GM12878 (cell line): ENCODE measurements at regions not wholly inside any gene's neighbourhood (a gene's known extent, or its start where the extent isn't known, plus 50 kb on each side); places are given as distances from the start of the nearest gene placed in this dataset.

Source experiments
- ATAC-seq: fragments of 200-7000 bp; cut with Tn5 transposase; 3 replicates; pipeline ENCODE4 v1.9.1; 2020; ENCODE audit warnings: mild to moderate bottlenecking, moderate library complexity
- BruUV-seq: library from RNA; stranded (reverse); fragments of 400-500 nt; replicated peaks from 2 replicates; lab custom pipeline; 2021; lab: Mats Ljungman, UMichigan
- CTCF ChIA-PET: fragments of 300-600 bp; sonication (Branson Sonifier 250); formaldehyde crosslinking; extraction: SDS; loops from one replicate; lab custom pipeline; 2021; ENCODE audit warnings: inconsistent platforms; lab: Yijun Ruan, JAX
- POLR2A ChIA-PET: fragments of 350-600 bp; formaldehyde crosslinking; extraction: SDS; loops from one replicate; lab custom pipeline; 2021; ENCODE audit warnings: inconsistent platforms; lab: Charles Lee
- RAD21 ChIA-PET: fragments of 300-600 bp; sonication (Branson Sonifier 250); formaldehyde crosslinking; loops from one replicate; lab custom pipeline; 2023; ENCODE audit warnings: antibody characterized with exemption; ENCODE audit not compliant: unreplicated experiment; lab: Charles Lee
- SMC1A ChIA-PET: fragments of 300-600 bp; sonication (Branson Sonifier 250); formaldehyde crosslinking; loops from one replicate; lab custom pipeline; 2023; ENCODE audit not compliant: unreplicated experiment, uncharacterized antibody; lab: Charles Lee
- DNase-seq: peaks from one replicate; pipeline ENCODE4 v3.0.0-alpha.2; 2011; ENCODE audit warnings: low read depth, low spot score
- FAIRE-seq: peaks from 3 replicates; lab custom pipeline; 2011; peaks lifted over from hg19 to GRCh38; lab: Jason Lieb, UNC
- H2AFZ ChIP-seq: 2 replicates; pipeline ENCODE4 v1.6.0; 2011; ENCODE audit warnings: low read depth, low read length, control low read depth; ENCODE audit not compliant: control insufficient read depth
- H3K27ac ChIP-seq: 2 replicates; pipeline ENCODE4 v1.5.1; 2011; ENCODE audit warnings: control low read depth; ENCODE audit not compliant: control insufficient read depth, insufficient read depth
- H3K27me3 ChIP-seq, 2 experiments: replicated peaks in 1 of 2; 2 replicates each; pipeline versions ENCODE4 v1.6.0 to v1.6.1; 2011; ENCODE audit warnings: low read length in 1 of 2; ENCODE audit not compliant: control insufficient read depth in 2 of 2, insufficient read depth in 2 of 2
- H3K36me3 ChIP-seq, 2 experiments: 2 replicates each; pipeline ENCODE4 v1.5.1; 2011; ENCODE audit warnings: low read length in 1 of 2; ENCODE audit not compliant: control insufficient read depth in 2 of 2, insufficient read depth in 2 of 2
- H3K4me1 ChIP-seq: 2 replicates; pipeline ENCODE4 v1.6.1; 2011; ENCODE audit warnings: mild to moderate bottlenecking, low read length, moderate library complexity, mixed read lengths; ENCODE audit not compliant: control insufficient read depth, insufficient read depth
- H3K4me2 ChIP-seq: 2 replicates; pipeline ENCODE4 v1.6.0; 2011; ENCODE audit warnings: control low read depth; ENCODE audit not compliant: control insufficient read depth, insufficient read depth
- H3K4me3 ChIP-seq: fragments of 200-600 bp; sonication (generic); 2 replicates; pipeline ENCODE4 v1.5.1; 2016
- H3K79me2 ChIP-seq: 2 replicates; pipeline ENCODE4 v1.6.0; 2011; ENCODE audit warnings: low read length; ENCODE audit not compliant: control insufficient read depth, insufficient read depth
- H3K9ac ChIP-seq: 2 replicates; pipeline ENCODE4 v1.8.0; 2011; ENCODE audit warnings: low read length, control low read depth, mixed read lengths; ENCODE audit not compliant: control insufficient read depth, insufficient read depth
- H3K9me3 ChIP-seq: replicated peaks from 3 replicates; pipeline ENCODE4 v1.5.1; 2011; ENCODE audit warnings: mild to moderate bottlenecking, low read length; ENCODE audit not compliant: control insufficient read depth, insufficient read depth
- H4K20me1 ChIP-seq: 2 replicates; pipeline ENCODE4 v1.6.0; 2011; ENCODE audit not compliant: control insufficient read depth, insufficient read depth
- CTCF ChIP-seq, 3 experiments: IDR thresholded peaks in 2 of 3; conservative IDR thresholded peaks in 1 of 3; 2 replicates each; pipeline ENCODE4 v1.5.1; 2011; ENCODE audit warnings: low read depth in 3 of 3, low read length in 3 of 3, mild to moderate bottlenecking in 3 of 3, control low read depth in 2 of 3, moderate library complexity in 2 of 3, inconsistent platforms in 1 of 3, mixed read lengths in 1 of 3; ENCODE audit not compliant: control insufficient read depth in 2 of 3, insufficient read depth in 1 of 3; ENCODE audit errors: extremely low read depth in 1 of 3
- HDAC6 ChIP-seq: fragments of 200-600 bp; sonication (generic); IDR thresholded peaks from one replicate; pipeline ENCODE4 v1.8.0; 2017; ENCODE audit warnings: antibody characterized with exemption; ENCODE audit not compliant: unreplicated experiment
- IKZF1 ChIP-seq: fragments of 450-650 bp; conservative IDR thresholded peaks from 2 replicates; pipeline ENCODE4 v1.6.1; 2017; ENCODE audit warnings: antibody characterized with exemption, mild to moderate bottlenecking
- RAD21 ChIP-seq: IDR thresholded peaks from 2 replicates; pipeline ENCODE4 v1.6.1; 2011; ENCODE audit warnings: mild to moderate bottlenecking, low read depth, low read length, moderate library complexity; ENCODE audit not compliant: insufficient read depth
- SMC3 ChIP-seq: IDR thresholded peaks from 2 replicates; pipeline ENCODE4 v1.6.1; 2011; ENCODE audit warnings: low read length, improper control_type of control experiment, borderline replicate concordance
- SP1 ChIP-seq: IDR thresholded peaks from one replicate; pipeline ENCODE4 v1.6.1; 2011; ENCODE audit warnings: low read depth, low read length
- SPI1 ChIP-seq: IDR thresholded peaks from 2 replicates; pipeline ENCODE4 v1.6.1; 2011; ENCODE audit warnings: low read depth, mild to moderate bottlenecking, low read length, moderate library complexity, borderline replicate concordance; ENCODE audit not compliant: insufficient read depth
- ZBTB4 ChIP-seq: fragments of 450-650 bp; formaldehyde crosslinking; IDR thresholded peaks from 2 replicates; pipeline ENCODE4 v1.4.0; 2022; ENCODE audit warnings: mild to moderate bottlenecking, moderate library complexity
- WGBS: methylation state at CpG from one replicate; pipeline ENCODE4 v1.1.6; 2016; ENCODE audit warnings: low lambda C conversion rate; ENCODE audit not compliant: insufficient replicate concordance, insufficient coverage; ENCODE audit errors: missing lambda C conversion rate; 5-methylcytosine and 5-hydroxymethylcytosine counted together
- in situ Hi-C: fragments of 300-500 bp; cut with MboI; formaldehyde crosslinking; loops from 9 replicates; pipeline ENCODE4 v1.14.3; 2018; ENCODE audit warnings: mixed read lengths
- intact Hi-C: fragments of 100-400 bp; cut with micrococcal nuclease; formaldehyde crosslinking; loops from one replicate; pipeline ENCODE4 v1.14.2; 2022; ENCODE audit not compliant: unreplicated experiment

- no peak for TF ChIP-seq ZBTB4 (CRISPR knock-in tag)
- TF ChIP-seq HDAC6, result no peak
- TF ChIP-seq IKZF1, result no peak
- no peak for TF ChIP-seq SPI1
- TF ChIP-seq, all 136 proteins: peak for 0
Observed at GRCh38 chr2:129252781-129253460, 726.5 kb upstream of the RAB6C start (continued).

- H3K27me3 ChIP-seq, result no peaks in the 10 kb centered on the region
- H3K27ac ChIP-seq, result no peak overlapping the region
- no peak for DNase-seq
- ChIA-PET POLR2A (no interaction called here), RAD21 (interaction anchor here (1.0 kb wide), 1 partner anchor 517 kb away, joined by 4 read pairs; no protein-coding TSS in a partner anchor), SMC1A (no interaction called here)
- no TSS peak for BruUV-seq
- no peaks in the 10 kb centered on the region for H3K79me2 ChIP-seq
- H4K20me1 ChIP-seq, result no peaks in the 10 kb centered on the region
- no peaks in the 10 kb centered on the region for H3K9me3 ChIP-seq
- H3K36me3 ChIP-seq, result no peaks in the 10 kb centered on the region
- no peak overlapping the region for H3K4me2 ChIP-seq
- peak; percentile 92 for ATAC-seq
- in situ Hi-C loops, result no loop called here
- no peak overlapping the region for H3K9ac ChIP-seq
- FAIRE-seq, result peak; percentile 56
- WGBS, result 39% methylated on average over 5 of the region's 5 CpGs
- TF ChIP-seq CTCF (IDR thresholded peaks at IDR 0.05 in 2 of 3, conservative IDR thresholded peaks at IDR 0.05 in 1 of 3; ENCODE audit: control insufficient read depth in 2 of 3, extremely low read depth in 1 of 3, insufficient read depth in 1 of 3, low read depth in 3 of 3, low read length in 3 of 3) (peak; percentile 38 to 54 (median 46); a peak in 4 of 6 replicates), RAD21 (peak; percentile 78), SP1 (no peak), SMC3 (peak; percentile 51)
- TF ChIP-seq, all 136 proteins: peak for 3
- CTCF ChIA-PET, result no interaction called here
- intact Hi-C loops, result no loop called here
- no peaks in the 10 kb centered on the region for H3K4me1 ChIP-seq
- H3K4me3 ChIP-seq, result no peak overlapping the region
- no peak overlapping the region for H2AFZ ChIP-seq
Observed at GRCh38 chr2:129253461-129253812, 726.0 kb upstream of the RAB6C start.
